ENCODE measurements at regions not wholly inside any gene's neighbourhood (a gene's known extent, or its start where the extent isn't known, plus 50 kb on each side); places are given as distances from the start of the nearest gene placed in this dataset.

- no peaks in the 10 kb centered on the region for H4K20me1 ChIP-seq (ENCODE audit: control insufficient read depth, extremely low read depth, insufficient read depth, low read length)
- no peak overlapping the region for H3K9ac ChIP-seq (ENCODE audit: control insufficient read depth, extremely low read depth, insufficient read depth, low read length)
- H3K27me3 ChIP-seq (ENCODE audit: control insufficient read depth, extremely low read depth, insufficient read depth, low read length), result no peaks in the 10 kb centered on the region
- no peaks in the 10 kb centered on the region for H3K9me1 ChIP-seq (ENCODE audit: control insufficient read depth, extremely low read depth, insufficient read depth, low read length)
- dilution Hi-C loops (cut with MboI; ENCODE audit: extremely low pct_ligation_motif_present, low sequenced_read_pairs), result no loop called here
- no peak for DNase-seq (ENCODE audit: low read depth, low spot score)
- no peak for FAIRE-seq
- H3K9me3 ChIP-seq (ENCODE audit: control insufficient read depth, low read depth, low read length), result no peaks in the 10 kb centered on the region
- H3K36me3 ChIP-seq (ENCODE audit: control insufficient read depth in 2 of 2, extremely low read depth in 1 of 2, insufficient read depth in 2 of 2, low read length in 2 of 2), result no peaks in the 10 kb centered on the region
- no peak for TF ChIP-seq CTCF (optimal IDR thresholded peaks at IDR 0.05 in 1 of 3, IDR thresholded peaks at IDR 0.05 in 1 of 3, conservative IDR thresholded peaks at IDR 0.05 in 1 of 3; ENCODE audit: extremely low read depth in 1 of 3, insufficient read depth in 2 of 3, low read length in 3 of 3)
- no peak for TF ChIP-seq EZH2 (IDR thresholded peaks at IDR 0.05; ENCODE audit: low read length)
- H3K79me2 ChIP-seq (ENCODE audit: control insufficient read depth, insufficient read depth, low read length), result no peaks in the 10 kb centered on the region
- no peak overlapping the region for H2AFZ ChIP-seq (ENCODE audit: control insufficient read depth, low read length)
- H3K4me1 ChIP-seq (ENCODE audit: control insufficient read depth, extremely low read depth, insufficient read depth, low read length), result no peaks in the 10 kb centered on the region
- H3K27ac ChIP-seq (ENCODE audit: control insufficient read depth, insufficient read depth, low read length), result no peak overlapping the region
- no peak overlapping the region for H3K4me2 ChIP-seq (ENCODE audit: control insufficient read depth, extremely low read depth, insufficient read depth, low read depth, low read length)
- no peak overlapping the region for H3K4me3 ChIP-seq (ENCODE audit: control insufficient read depth in 2 of 3, extremely low read depth in 1 of 3, insufficient read depth in 2 of 3, low read depth in 1 of 3, low read length in 3 of 3)
Observed at GRCh38 chr2:136502660-136503059, 262.7 kb upstream of the THSD7B start.

DNA sequence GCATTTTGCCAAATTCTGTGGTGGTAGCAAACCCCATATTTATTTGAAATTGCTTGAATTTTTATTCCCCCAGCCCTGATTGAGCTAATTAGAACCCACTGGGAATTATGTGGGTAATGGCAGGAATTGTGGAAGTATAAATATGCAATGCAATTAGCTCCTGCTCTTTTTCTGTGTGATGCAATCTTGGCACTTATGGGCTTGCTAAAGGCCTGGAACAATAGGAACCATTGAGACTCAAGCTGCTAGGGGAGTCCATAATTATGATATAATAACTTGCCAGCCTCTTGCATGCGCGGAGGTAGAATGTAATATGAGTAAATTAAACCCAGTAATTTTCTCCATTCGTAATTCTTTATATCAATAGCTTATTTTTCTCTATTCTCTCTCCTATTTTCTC lies 267.6 kb upstream of the THSD7B start:
- no peak for DNase-seq (ENCODE audit: low read depth, low spot score)
- Histone ChIP-seq H3K4me3 (ENCODE audit: control insufficient read depth in 2 of 3, extremely low read depth in 1 of 3, insufficient read depth in 2 of 3, low read depth in 1 of 3, low read length in 3 of 3) (no peak overlapping the region), H3K9ac (ENCODE audit: control insufficient read depth, extremely low read depth, insufficient read depth, low read length) (no peak overlapping the region), H2AFZ (ENCODE audit: control insufficient read depth, low read length) (no peak overlapping the region), H3K27me3 (ENCODE audit: control insufficient read depth, extremely low read depth, insufficient read depth, low read length) (no peaks in the 10 kb centered on the region), H3K27ac (ENCODE audit: control insufficient read depth, insufficient read depth, low read length) (no peak overlapping the region), H3K9me3 (ENCODE audit: control insufficient read depth, low read depth, low read length) (no peaks in the 10 kb centered on the region), H3K36me3 (ENCODE audit: control insufficient read depth in 2 of 2, extremely low read depth in 1 of 2, insufficient read depth in 2 of 2, low read length in 2 of 2) (no peaks in the 10 kb centered on the region), H3K9me1 (ENCODE audit: control insufficient read depth, extremely low read depth, insufficient read depth, low read length) (no peaks in the 10 kb centered on the region), H4K20me1 (ENCODE audit: control insufficient read depth, extremely low read depth, insufficient read depth, low read length) (no peaks in the 10 kb centered on the region), H3K79me2 (ENCODE audit: control insufficient read depth, insufficient read depth, low read length) (no peaks in the 10 kb centered on the region), H3K4me1 (ENCODE audit: control insufficient read depth, extremely low read depth, insufficient read depth, low read length) (no peaks in the 10 kb centered on the region), H3K4me2 (ENCODE audit: control insufficient read depth, extremely low read depth, insufficient read depth, low read depth, low read length) (no peak overlapping the region)
- FAIRE-seq, result no peak
- no peak for TF ChIP-seq CTCF (optimal IDR thresholded peaks at IDR 0.05 in 1 of 3, IDR thresholded peaks at IDR 0.05 in 1 of 3, conservative IDR thresholded peaks at IDR 0.05 in 1 of 3; ENCODE audit: extremely low read depth in 1 of 3, insufficient read depth in 2 of 3, low read length in 3 of 3)
- no peak for TF ChIP-seq EZH2 (IDR thresholded peaks at IDR 0.05; ENCODE audit: low read length)
- dilution Hi-C loops (cut with MboI; ENCODE audit: extremely low pct_ligation_motif_present, low sequenced_read_pairs), result no loop called here

Data from keratinocyte (primary cell).